ENCODE measurements at regions not wholly inside any gene's neighbourhood (a gene's known extent, or its start where the extent isn't known, plus 50 kb on each side); places are given as distances from the start of the nearest gene placed in this dataset.

GRCh38 chr1:182003953-182004586 is 57.4 kb downstream of the ZNF648 start:
- peaks cover 6% of the 10 kb centered on the region for H3K27me3 Mint-ChIP-seq (ENCODE audit: low read depth)
- no peak for DNase-seq
- H3K4me1 Mint-ChIP-seq (ENCODE audit: low read depth), result peaks cover 5% of the 10 kb centered on the region
- peaks cover 6% of the 10 kb centered on the region for H3K36me3 Mint-ChIP-seq (ENCODE audit: low read depth)
- H3K27ac Mint-ChIP-seq, result no peak overlapping the region
- peaks cover 11% of the 10 kb centered on the region for H3K9me3 Mint-ChIP-seq
- CTCF ChIA-PET, result interaction anchor here (1.4 kb wide), 1 partner anchor 67 kb away, joined by 3 read pairs; no protein-coding TSS in a partner anchor
- H3K4me3 Mint-ChIP-seq, result no peak overlapping the region
- intact Hi-C loops (cut with micrococcal nuclease), result no loop called here

- peaks cover 5% of the 10 kb centered on the region for H3K4me1 Mint-ChIP-seq (ENCODE audit: low read depth)
- CTCF ChIA-PET, result interaction anchor here (1.4 kb wide), 1 partner anchor 66 kb away, joined by 3 read pairs; no protein-coding TSS in a partner anchor
- intact Hi-C loops (cut with micrococcal nuclease), result no loop called here
These were observed 58.3 kb downstream of the ZNF648 start for GRCh38 chr1:182003025-182003725.

GRCh38 chr1:182002570-182002969 is 58.9 kb downstream of the ZNF648 start:
- H3K27me3 Mint-ChIP-seq (ENCODE audit: low read depth), result peaks cover 11% of the 10 kb centered on the region
- peaks cover 11% of the 10 kb centered on the region for H3K9me3 Mint-ChIP-seq
- no peak overlapping the region for H3K4me3 Mint-ChIP-seq
- no peak for DNase-seq
- peaks cover 5% of the 10 kb centered on the region for H3K4me1 Mint-ChIP-seq (ENCODE audit: low read depth)
- intact Hi-C loops (cut with micrococcal nuclease), result no loop called here
- H3K27ac Mint-ChIP-seq, result no peak overlapping the region
- CTCF ChIA-PET, result no interaction called here
- H3K36me3 Mint-ChIP-seq (ENCODE audit: low read depth), result peaks cover 4% of the 10 kb centered on the region

More at GRCh38 chr1:182003025-182003725, 58.3 kb downstream of the ZNF648 start:
- no peak overlapping the region for H3K27ac Mint-ChIP-seq
- no peak overlapping the region for H3K4me3 Mint-ChIP-seq
- no peak for DNase-seq
- H3K9me3 Mint-ChIP-seq, result peaks cover 11% of the 10 kb centered on the region
- H3K27me3 Mint-ChIP-seq (ENCODE audit: low read depth), result peaks cover 11% of the 10 kb centered on the region
- H3K36me3 Mint-ChIP-seq (ENCODE audit: low read depth), result peaks cover 4% of the 10 kb centered on the region

GRCh38 chr1:181998858-181999257 is 62.7 kb downstream of the ZNF648 start:
- peaks cover 20% of the 10 kb centered on the region for H3K27me3 Mint-ChIP-seq (ENCODE audit: low read depth)
- intact Hi-C loops (cut with micrococcal nuclease), result no loop called here
- CTCF ChIA-PET, result interaction anchor here (0.7 kb wide), 1 partner anchor 13 kb away, joined by 4 read pairs; no protein-coding TSS in a partner anchor
- H3K36me3 Mint-ChIP-seq (ENCODE audit: low read depth), result no peaks in the 10 kb centered on the region
- H3K4me3 Mint-ChIP-seq, result no peak overlapping the region
- no peak for DNase-seq
- no peaks in the 10 kb centered on the region for H3K9me3 Mint-ChIP-seq
- H3K4me1 Mint-ChIP-seq (ENCODE audit: low read depth), result no peaks in the 10 kb centered on the region
- H3K27ac Mint-ChIP-seq, result no peak overlapping the region

- H3K4me1 Mint-ChIP-seq (ENCODE audit: low read depth), result no peaks in the 10 kb centered on the region
- intact Hi-C loops (cut with micrococcal nuclease), result no loop called here
- no peaks in the 10 kb centered on the region for H3K36me3 Mint-ChIP-seq (ENCODE audit: low read depth)
- H3K4me3 Mint-ChIP-seq, result no peak overlapping the region
- H3K9me3 Mint-ChIP-seq, result no peaks in the 10 kb centered on the region
- no peak overlapping the region for H3K27ac Mint-ChIP-seq
- DNase-seq, result no peak
- CTCF ChIA-PET, result no interaction called here
- H3K27me3 Mint-ChIP-seq (ENCODE audit: low read depth), result peaks cover 7% of the 10 kb centered on the region
These were observed 69.4 kb downstream of the ZNF648 start for GRCh38 chr1:181992072-181992471.

GRCh38 chr1:181990728-181991127 is 70.8 kb downstream of the ZNF648 start:
- CTCF ChIA-PET, result no interaction called here
- H3K36me3 Mint-ChIP-seq (ENCODE audit: low read depth), result no peaks in the 10 kb centered on the region
- no peaks in the 10 kb centered on the region for H3K9me3 Mint-ChIP-seq

GRCh38 chr1:181989261-181989920 is 72.1 kb downstream of the ZNF648 start:
- DNase-seq, result no peak
- Mint-ChIP-seq H3K4me3 (no peak overlapping the region), H3K4me1 (ENCODE audit: low read depth) (no peaks in the 10 kb centered on the region), H3K27me3 (ENCODE audit: low read depth) (no peaks in the 10 kb centered on the region), H3K27ac (no peak overlapping the region), H3K36me3 (ENCODE audit: low read depth) (no peaks in the 10 kb centered on the region), H3K9me3 (no peaks in the 10 kb centered on the region)
- intact Hi-C loops (cut with micrococcal nuclease), result no loop called here
- CTCF ChIA-PET, result no interaction called here

More at GRCh38 chr1:181990728-181991127, 70.8 kb downstream of the ZNF648 start:
- Mint-ChIP-seq H3K4me1 (ENCODE audit: low read depth) (no peaks in the 10 kb centered on the region), H3K4me3 (no peak overlapping the region), H3K27me3 (ENCODE audit: low read depth) (peaks cover 3% of the 10 kb centered on the region), H3K27ac (no peak overlapping the region)
- no peak for DNase-seq
- intact Hi-C loops (cut with micrococcal nuclease), result no loop called here

- Mint-ChIP-seq H3K27me3 (ENCODE audit: low read depth) (no peaks in the 10 kb centered on the region), H3K36me3 (ENCODE audit: low read depth) (no peaks in the 10 kb centered on the region), H3K4me1 (ENCODE audit: low read depth) (no peaks in the 10 kb centered on the region), H3K9me3 (no peaks in the 10 kb centered on the region), H3K4me3 (no peak overlapping the region), H3K27ac (no peak overlapping the region)
- DNase-seq, result no peak
- intact Hi-C loops (cut with micrococcal nuclease), result no loop called here
- CTCF ChIA-PET, result no interaction called here
These were observed 73.5 kb downstream of the ZNF648 start for GRCh38 chr1:181987996-181988395.

GRCh38 chr1:181987334-181987895 is 74.1 kb downstream of the ZNF648 start:
- Mint-ChIP-seq H3K27me3 (ENCODE audit: low read depth) (no peaks in the 10 kb centered on the region), H3K36me3 (ENCODE audit: low read depth) (no peaks in the 10 kb centered on the region), H3K4me1 (ENCODE audit: low read depth) (no peaks in the 10 kb centered on the region), H3K4me3 (no peak overlapping the region), H3K9me3 (no peaks in the 10 kb centered on the region), H3K27ac (no peak overlapping the region)
- CTCF ChIA-PET, result no interaction called here
- intact Hi-C loops (cut with micrococcal nuclease), result no loop called here
- DNase-seq, result no peak

- H3K4me3 Mint-ChIP-seq, result no peak overlapping the region
- H3K27ac Mint-ChIP-seq, result no peak overlapping the region
- H3K4me1 Mint-ChIP-seq (ENCODE audit: low read depth), result no peaks in the 10 kb centered on the region
- CTCF ChIA-PET, result no interaction called here
- DNase-seq, result no peak
- intact Hi-C loops (cut with micrococcal nuclease), result no loop called here
- H3K27me3 Mint-ChIP-seq (ENCODE audit: low read depth), result no peaks in the 10 kb centered on the region
- H3K9me3 Mint-ChIP-seq, result no peaks in the 10 kb centered on the region
- H3K36me3 Mint-ChIP-seq (ENCODE audit: low read depth), result no peaks in the 10 kb centered on the region
These were observed 74.6 kb downstream of the ZNF648 start for GRCh38 chr1:181986907-181987305.

- intact Hi-C loops (cut with micrococcal nuclease), result no loop called here
- Mint-ChIP-seq H3K4me3 (no peak overlapping the region), H3K36me3 (ENCODE audit: low read depth) (no peaks in the 10 kb centered on the region), H3K27me3 (ENCODE audit: low read depth) (no peaks in the 10 kb centered on the region), H3K27ac (no peak overlapping the region), H3K9me3 (no peaks in the 10 kb centered on the region), H3K4me1 (ENCODE audit: low read depth) (no peaks in the 10 kb centered on the region)
- no peak for DNase-seq
- CTCF ChIA-PET, result interaction anchor here (0.5 to 0.6 kb wide), 2 partner anchors 13 to 92 kb away, joined by 4 read pairs; no protein-coding TSS in a partner anchor
These were observed 75.3 kb downstream of the ZNF648 start for GRCh38 chr1:181985936-181986906.

Measured in activated naive CD4-positive, alpha-beta T cell treated with anti-CD3 and anti-CD28 coated beads for 36 hours (primary cell).